ENCODE measurements at regions not wholly inside any gene's neighbourhood (a gene's known extent, or its start where the extent isn't known, plus 50 kb on each side); places are given as distances from the start of the nearest gene placed in this dataset.
"Not testable (repeated sequence)": the region's sequence is repeated elsewhere in the genome, so short reads cannot be mapped to it uniquely, and the experiment has no call there.

- TF ChIP-seq, protein P1, sequence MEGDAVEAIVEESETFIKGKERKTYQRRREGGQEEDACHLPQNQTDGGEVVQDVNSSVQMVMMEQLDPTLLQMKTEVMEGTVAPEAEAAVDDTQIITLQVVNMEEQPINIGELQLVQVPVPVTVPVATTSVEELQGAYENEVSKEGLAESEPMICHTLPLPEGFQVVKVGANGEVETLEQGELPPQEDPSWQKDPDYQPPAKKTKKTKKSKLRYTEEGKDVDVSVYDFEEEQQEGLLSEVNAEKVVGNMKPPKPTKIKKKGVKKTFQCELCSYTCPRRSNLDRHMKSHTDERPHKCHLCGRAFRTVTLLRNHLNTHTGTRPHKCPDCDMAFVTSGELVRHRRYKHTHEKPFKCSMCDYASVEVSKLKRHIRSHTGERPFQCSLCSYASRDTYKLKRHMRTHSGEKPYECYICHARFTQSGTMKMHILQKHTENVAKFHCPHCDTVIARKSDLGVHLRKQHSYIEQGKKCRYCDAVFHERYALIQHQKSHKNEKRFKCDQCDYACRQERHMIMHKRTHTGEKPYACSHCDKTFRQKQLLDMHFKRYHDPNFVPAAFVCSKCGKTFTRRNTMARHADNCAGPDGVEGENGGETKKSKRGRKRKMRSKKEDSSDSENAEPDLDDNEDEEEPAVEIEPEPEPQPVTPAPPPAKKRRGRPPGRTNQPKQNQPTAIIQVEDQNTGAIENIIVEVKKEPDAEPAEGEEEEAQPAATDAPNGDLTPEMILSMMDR (IDR thresholded peaks at IDR 0.05): not testable (repeated sequence)
- TF ChIP-seq POLR2A (IDR thresholded peaks at IDR 0.05): not testable (repeated sequence)
These were observed 203.3 kb upstream of the GRM3 start for GRCh38 chr7:86440420-86440819.

Measured in heart left ventricle (tissue), 13 donors.